HG02943 (cell line): ENCODE measurements at regions not wholly inside any gene's neighbourhood (a gene's known extent, or its start where the extent isn't known, plus 50 kb on each side); places are given as distances from the start of the nearest gene placed in this dataset.

ENCODE experiments used
- ATAC-seq: cut with Tn5 transposase; IDR thresholded peaks from one replicate; pipeline ENCODE4 v1.9.1; 2021; ENCODE audit warnings: mild to moderate bottlenecking, low read depth, moderate library complexity; ENCODE audit not compliant: unreplicated experiment

DNA sequence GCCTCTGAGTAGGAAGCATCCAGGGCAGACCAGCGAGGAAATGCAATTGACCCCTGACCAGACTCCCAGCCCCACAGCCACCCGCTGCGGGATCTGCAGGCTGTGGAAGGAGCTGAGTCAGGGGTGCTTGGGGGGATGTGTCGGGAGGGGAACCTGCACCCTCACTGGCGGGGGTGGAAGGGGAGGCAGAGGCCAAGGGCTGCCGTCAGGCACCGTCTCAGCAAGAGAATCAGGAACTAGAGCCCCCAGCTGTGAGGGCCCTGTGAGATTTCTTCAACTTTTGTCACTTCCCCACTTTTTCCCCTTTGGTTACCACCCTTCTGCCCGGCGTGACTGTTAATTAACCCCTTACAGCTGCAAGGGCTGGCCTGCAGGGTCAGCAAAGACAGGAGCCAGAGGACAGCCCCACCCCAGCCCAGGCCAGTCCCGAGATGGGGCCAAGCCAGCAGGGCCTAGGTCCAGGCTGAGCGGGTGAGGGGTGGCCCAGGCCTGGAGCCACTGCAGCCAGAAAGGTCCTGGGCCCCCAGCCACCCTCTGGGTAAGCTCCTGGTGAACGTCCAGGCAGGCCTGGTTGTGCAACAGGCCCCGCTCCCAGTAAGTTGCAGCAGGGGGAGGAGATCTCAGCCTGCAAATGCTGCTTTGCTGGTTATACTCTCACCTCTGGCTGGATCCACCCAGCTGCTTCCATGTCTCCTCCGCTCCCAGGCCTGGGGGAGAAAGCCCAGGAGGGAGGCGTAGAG is 147.0 kb upstream of the ID2 start:
- ATAC-seq, result no peak

DNA sequence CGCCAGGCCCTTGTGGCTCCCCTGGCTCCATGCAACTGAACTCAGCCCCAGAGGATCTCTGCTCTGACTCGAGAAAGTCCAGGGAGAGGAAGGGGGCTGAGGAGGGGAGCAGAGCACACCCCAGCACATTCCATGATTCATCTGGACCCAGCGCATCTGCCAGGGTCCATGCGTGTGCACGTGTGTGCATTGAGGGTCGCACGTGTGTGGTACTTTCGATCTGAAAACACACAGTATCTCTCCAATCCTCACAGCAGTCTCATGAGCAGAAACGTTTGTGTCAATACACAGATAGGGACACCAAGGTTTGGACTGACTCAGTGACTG is 146.4 kb upstream of the ID2 start:
- ATAC-seq, result no peak

GRCh38 chr2:8535821-8536685 is 145.8 kb upstream of the ID2 start:
- ATAC-seq, result no peak

DNA sequence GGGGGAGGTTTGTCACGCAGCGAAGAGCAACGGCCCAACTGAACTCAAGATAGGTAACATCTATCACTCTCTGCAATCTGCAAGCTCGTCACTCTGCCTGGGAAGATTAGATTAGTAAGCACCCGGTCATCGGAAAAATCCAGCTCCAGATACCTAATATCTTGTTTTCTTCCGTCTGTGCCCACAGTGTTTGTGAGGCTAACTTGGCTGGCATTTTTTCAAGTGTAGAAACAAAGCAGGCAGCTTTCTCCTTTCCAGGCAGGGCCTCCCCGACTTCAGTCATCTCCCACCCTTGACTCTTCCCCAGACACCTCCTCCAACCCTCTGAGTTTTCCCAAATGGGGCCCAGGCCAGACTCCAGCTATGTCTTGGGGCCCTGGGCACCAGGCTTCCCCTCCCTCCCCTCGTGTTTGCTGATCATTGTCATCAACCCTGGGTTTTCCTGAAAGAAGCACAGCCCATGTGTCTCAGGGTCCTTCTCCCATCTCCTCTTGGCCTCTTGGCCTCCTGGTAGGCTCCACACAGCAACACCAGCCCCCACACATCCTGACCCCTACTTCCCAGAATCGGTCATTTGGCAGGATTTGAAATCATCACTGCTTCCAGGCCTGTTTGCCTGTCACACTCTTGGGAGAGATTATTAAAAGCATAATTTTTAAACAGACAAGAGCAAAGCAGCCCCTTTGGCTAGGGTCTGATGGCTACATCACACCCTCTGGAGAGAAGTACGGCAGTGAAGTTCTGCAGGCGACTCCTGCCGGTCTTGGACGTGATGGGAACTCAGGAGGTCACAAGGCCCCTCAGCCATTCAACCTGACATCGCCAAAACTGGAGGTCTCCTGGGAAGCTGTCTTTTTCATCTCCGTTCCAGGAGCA is 144.9 kb upstream of the ID2 start:
- ATAC-seq, result no peak

DNA sequence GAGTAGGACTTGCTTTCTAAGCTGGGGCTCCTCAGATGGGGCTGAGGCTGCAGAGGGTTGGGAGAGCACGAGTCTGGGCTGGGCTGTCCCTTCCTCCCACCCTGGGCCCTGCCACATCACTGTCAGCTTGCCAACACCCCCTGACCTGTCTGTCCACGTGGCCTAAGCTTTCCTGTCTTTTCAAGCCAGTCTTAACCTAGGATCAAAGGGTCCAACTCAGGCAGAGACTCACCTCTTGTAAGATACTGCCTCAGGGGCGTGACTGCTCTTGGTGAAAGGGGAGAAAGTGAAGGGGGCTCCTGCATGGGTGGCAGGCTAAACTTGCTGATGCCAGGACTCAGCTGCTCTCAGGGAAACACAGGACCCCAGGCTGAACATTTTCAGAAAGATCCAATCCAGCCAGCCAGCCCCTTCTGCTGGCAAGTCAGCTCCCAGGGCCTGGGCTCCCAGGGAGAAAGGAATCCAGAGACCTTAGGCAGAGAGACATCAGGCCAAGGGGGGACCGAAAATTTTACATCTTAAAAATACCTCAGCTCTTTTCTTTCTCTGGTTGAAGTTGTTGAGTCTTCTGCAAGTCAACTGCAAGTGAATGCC is 144.2 kb upstream of the ID2 start:
- no peak for ATAC-seq

DNA sequence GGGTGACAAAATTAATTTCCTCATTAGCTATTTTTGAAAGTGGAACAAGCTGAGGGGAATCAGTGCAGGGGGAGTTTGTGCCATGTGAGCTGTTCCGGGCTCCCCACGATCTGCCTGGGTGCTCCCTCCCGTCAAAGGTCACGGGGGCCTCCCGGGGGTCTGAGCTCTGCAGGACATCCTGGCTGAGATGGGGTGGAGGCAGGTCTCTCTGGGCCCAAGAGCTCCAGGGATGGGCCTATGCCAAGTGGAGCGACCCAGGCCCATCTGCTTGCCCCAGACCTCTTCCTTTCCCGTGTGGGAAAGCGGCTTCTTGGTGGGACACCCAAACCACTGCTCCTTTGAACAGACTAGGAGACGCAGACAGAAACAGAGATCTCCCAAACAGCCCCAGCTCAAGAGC is 143.3 kb upstream of the ID2 start:
- ATAC-seq, result no peak

DNA sequence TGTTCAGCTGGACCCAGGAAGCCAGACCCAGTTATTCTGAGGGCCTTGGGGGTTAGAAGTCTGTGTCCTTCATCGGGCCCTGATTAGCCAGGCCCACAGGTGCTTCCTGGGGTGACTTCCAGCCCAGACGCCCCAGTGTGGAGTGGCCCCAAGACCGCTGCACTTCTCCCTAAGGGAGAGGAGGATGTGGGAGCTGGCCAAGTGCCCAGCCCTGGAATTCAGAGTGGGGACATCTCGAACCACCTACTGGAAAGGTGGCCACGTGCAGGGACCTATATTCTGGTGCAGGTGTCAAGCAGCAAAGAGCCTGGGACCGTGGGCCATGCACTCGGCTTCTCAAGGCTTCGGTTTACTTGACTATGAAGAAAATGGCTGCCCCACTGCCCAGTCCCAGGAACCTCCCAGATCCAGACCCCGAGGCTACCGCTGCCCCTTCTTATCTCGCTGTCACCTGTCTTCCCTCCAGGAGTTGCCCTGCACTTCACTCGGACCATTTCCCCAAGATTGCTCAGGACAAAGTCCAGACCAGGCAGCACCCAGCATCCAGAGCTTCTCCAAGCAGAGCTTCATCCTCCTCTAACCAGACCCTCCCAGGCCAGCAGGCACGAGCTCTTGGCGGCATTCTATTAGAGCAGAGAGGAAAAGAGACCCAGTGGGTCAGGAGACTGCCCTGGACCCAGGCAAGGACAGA is 142.8 kb upstream of the ID2 start:
- ATAC-seq, result no peak

GRCh38 chr2:8539743-8540551 is 141.9 kb upstream of the ID2 start:
- no peak for ATAC-seq

DNA sequence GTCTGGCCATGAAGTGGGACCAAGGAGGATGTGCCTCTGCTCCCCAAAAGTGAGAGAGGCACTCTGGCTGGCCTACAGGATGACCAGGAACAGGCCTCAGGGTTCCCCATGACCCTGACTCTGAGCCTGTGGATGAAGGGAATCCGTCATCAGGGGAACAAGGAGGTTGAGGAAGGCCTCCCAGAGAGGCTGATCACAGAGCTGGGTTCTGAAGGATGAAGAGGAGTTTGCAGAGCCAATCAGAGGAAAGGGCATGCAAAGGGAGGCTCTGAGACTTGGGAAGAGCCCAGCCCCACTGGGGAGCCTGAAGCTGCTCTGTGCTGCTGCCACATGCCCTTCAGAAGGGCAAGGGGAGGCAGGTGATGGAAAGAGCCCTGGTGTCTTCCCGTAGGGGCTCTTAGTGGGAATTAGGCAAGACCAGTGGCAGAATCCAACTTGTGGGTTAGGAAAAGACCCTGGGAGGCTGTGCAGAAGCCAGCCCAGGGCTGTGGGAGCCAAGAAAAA is 141.3 kb upstream of the ID2 start:
- ATAC-seq, result no peak

DNA sequence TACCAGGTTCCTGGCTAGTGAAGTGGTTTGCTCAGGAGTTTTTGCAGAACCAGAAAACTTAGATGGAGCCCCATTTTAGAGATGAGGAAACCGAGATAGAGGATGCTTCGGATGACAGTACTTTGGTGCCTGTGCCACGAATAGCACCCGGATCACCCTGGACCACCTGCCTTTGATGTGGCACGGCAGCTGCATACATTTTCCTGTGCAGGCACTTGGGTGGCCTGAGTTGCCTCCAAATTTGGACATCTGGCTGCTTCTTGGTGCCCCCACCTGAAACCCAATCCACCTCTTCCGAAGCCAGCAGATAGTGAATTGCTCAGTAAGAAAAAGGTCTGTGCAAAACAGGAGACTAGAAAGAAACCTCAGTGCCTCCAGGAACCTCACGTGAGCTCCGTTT is 140.6 kb upstream of the ID2 start:
- no peak for ATAC-seq

- no peak for ATAC-seq
These were observed 140.2 kb upstream of the ID2 start for GRCh38 chr2:8541636-8542035.

DNA sequence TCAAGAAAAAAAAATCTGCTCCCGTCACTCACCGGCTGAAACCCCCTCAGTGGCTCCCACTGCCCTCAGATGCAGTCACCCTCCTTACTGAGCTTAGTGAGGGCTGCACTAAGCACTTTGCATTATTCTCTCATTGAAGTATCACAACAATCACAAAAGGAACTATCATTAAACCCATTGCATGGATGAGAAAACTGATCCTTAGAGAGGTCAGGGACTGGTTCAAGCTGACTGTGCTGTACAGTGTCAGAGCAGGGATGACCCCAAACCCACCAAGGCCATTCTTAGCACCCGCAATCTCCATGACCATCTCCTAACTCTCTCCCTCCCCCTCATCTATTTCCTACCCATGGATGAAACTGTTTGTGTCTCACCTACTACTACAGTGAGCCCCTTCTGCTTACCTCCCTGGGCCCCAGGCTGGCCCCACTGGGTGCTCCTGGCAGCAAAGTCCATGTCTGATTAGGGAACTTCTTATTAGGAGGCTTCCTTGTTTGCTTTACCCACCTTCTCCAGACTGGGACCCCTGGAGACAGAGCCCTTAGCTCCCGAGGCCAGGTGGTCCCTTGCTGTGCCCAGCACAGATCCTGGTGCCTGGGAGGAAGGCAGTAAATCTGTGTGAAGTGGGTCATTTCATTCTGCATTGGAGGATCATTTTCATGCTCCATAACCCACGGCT is 139.3 kb upstream of the ID2 start:
- no peak for ATAC-seq

GRCh38 chr2:8543060-8543382 is 138.8 kb upstream of the ID2 start:
- no peak for ATAC-seq

DNA sequence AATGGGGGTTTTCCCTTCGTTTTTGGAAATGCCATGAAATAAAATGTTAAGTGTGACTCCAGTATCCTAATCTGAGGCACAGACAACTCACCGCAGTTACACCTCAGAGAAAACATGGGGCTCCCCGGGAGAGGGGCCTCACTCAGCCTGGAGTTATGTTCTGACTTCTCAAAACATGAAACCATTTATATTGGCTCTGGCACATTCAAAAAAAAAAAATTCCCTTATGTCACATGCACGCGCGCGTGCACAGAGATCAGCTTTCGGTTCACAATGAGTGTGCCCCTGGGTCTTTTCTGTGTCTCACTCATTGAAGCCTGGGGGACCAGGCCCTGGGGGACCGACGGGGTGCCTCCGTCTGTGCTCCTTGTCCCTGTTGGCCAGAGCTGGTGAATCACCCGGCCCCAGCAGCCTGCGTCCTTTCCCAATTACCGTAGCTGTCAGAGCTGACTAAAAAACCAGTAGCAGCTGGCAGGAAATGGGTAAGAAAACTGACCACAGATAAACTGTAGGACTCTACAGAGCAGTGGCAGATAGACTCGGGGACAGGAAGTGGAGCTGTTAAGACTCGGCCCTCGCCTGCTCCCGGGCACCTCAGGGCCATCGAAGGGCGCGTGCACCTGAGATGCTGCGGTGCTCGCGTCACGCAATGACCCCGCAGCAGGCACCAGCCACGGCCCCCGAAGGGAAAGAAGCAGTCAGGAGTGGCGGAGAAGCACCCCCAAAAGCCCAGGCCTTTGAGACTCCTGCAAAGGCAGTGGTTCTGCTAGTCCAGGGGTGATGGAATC is 138.3 kb upstream of the ID2 start:
- ATAC-seq, result peak; percentile 83

- peak; percentile 1 for ATAC-seq
These were observed 137.6 kb upstream of the ID2 start for GRCh38 chr2:8544171-8544785.

DNA sequence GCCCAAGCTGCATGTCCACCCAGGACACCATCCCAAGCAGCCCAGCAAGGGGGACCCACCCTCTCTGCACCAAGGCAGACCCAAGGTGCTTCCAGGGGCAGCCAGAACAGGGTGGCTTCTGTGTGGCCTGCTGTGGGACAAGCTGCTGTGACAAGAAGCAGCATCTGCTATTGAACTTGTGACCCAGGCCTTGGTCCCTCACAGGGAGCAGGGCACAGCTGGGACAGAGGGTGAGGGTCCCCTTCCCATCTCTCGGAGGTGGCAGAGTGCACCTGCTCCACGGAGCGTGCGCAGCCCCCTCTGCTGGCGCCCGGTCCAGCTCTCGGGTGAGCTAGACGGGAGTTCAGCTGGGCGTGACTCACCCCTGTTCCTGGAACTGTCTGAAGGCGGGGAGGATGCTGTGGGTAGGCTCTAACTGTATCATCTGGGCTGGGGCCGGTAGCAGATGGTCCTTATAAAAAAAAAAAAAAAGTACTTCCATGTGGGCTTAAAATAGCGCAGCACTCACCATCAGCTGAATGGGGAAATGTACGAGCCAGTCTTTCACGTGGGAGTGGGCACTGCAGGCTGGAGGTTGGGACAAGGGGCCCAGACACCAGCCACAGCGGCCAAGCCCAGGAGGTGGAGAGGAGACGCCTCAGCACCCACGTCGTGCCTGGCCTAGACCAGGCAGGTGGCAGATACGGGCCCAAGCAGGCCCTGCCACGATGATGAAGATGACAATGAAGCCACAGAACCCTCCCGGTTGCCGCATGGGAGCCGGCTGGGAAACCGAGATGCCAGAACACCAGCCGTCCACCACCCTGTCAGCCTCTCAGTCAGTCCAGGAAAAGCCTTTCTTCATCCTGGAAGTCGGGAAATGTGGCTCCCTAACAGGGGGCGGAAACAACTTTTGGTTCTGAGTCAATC is 136.8 kb upstream of the ID2 start:
- peak; percentile 41 for ATAC-seq
